DOHH2 (cell line): ENCODE measurements at regions not wholly inside any gene's neighbourhood (a gene's known extent, or its start where the extent isn't known, plus 50 kb on each side); places are given as distances from the start of the nearest gene placed in this dataset.

ENCODE experiments used
- EZH2phosphoT487 ChIP-seq: fragments of 200-600 bp; sonication (generic); IDR thresholded peaks from 2 replicates; pipeline ENCODE4 v1.6.1; 2017; ENCODE audit warnings: borderline replicate concordance, mild to moderate bottlenecking, antibody characterized with exemption, low read length, moderate library complexity, mixed read lengths
- TF ChIP-seq, protein P1 (sequence below): fragments of 200-600 bp; sonication (generic); IDR thresholded peaks from one replicate; pipeline ENCODE4 v1.5.1; 2014; ENCODE audit warnings: antibody characterized with exemption, mild to moderate bottlenecking, low read depth, low read length; ENCODE audit not compliant: poor library complexity, severe bottlenecking

DNA sequence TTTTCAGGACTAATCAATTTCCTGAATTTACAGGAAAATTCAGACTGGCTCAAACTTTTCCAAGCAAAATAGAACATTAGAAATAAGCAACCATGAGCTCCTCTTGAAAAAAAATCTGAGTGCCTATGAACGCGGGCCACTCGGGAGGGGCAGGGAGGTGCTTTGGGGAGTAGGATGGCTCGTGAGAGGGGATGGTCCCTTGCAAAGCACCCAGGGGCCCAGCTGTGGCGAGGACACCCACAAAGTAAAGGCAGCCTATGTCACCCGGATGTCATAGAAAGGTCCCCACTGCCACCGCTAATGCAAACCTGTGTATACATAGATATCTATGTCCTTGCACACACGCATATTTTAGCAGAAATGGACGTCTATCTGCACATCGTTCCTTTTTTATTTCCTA, 309.9 kb downstream of the ADGRD1 start:
- TF ChIP-seq, protein P1, sequence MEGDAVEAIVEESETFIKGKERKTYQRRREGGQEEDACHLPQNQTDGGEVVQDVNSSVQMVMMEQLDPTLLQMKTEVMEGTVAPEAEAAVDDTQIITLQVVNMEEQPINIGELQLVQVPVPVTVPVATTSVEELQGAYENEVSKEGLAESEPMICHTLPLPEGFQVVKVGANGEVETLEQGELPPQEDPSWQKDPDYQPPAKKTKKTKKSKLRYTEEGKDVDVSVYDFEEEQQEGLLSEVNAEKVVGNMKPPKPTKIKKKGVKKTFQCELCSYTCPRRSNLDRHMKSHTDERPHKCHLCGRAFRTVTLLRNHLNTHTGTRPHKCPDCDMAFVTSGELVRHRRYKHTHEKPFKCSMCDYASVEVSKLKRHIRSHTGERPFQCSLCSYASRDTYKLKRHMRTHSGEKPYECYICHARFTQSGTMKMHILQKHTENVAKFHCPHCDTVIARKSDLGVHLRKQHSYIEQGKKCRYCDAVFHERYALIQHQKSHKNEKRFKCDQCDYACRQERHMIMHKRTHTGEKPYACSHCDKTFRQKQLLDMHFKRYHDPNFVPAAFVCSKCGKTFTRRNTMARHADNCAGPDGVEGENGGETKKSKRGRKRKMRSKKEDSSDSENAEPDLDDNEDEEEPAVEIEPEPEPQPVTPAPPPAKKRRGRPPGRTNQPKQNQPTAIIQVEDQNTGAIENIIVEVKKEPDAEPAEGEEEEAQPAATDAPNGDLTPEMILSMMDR = no peak
- TF ChIP-seq EZH2phosphoT487 = no peak
